ENCODE measurements at regions not wholly inside any gene's neighbourhood (a gene's known extent, or its start where the extent isn't known, plus 50 kb on each side); places are given as distances from the start of the nearest gene placed in this dataset.

DNA sequence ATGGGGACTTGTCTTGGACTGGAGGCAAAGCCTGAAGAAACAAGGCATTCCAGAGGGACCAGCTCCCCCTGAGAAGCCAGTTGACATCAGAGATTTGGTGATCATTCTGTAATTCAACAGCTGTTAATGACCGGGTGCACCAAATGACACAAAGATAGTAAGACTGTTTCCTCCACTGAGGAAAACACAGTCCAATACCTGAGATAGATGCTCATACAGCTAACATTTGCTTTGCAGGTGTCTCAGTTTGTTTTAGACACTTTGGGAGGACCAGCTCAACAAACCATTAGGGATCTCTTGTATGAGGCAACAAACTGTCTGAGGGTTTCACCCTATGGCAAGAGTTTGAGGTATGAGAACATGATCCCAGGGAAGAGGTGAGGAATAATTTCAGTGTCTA lies 237.2 kb upstream of the PLET1 start:
- H3K27me3 Mint-ChIP-seq (ENCODE audit: low read depth in 3 of 3) = peaks cover 0 to 3% (median 3%) of the 10 kb centered on the region in 3 donors
- H3K9me3 ChIP-seq (replicated peaks in 1 of 2; ENCODE audit: control insufficient read depth in 1 of 2, insufficient read depth in 1 of 2, low read length in 2 of 2) = no peaks in the 10 kb centered on the region
- no peaks in the 10 kb centered on the region for H3K4me1 Mint-ChIP-seq
- no peak overlapping the region for H3K4me3 Mint-ChIP-seq
- H4K20me1 ChIP-seq (ENCODE audit: insufficient read depth, low read length) = no peaks in the 10 kb centered on the region
- no peak overlapping the region for H3K9ac ChIP-seq (ENCODE audit: insufficient read depth, low read length, poor library complexity, severe bottlenecking)
- peaks cover 0 to 3% (median 0%) of the 10 kb centered on the region in 7 donors for H3K9me3 Mint-ChIP-seq
- no peak for DNase-seq
- H3K79me2 ChIP-seq (ENCODE audit: insufficient read depth, low read length) = no peaks in the 10 kb centered on the region
- no peaks in the 10 kb centered on the region for H3K36me3 Mint-ChIP-seq
- no peaks in the 10 kb centered on the region for H3K4me1 ChIP-seq (ENCODE audit: control insufficient read depth in 1 of 2, insufficient read depth in 2 of 2, low read length in 2 of 2)
- H3K36me3 ChIP-seq (replicated peaks in 1 of 2; ENCODE audit: control insufficient read depth in 1 of 2, insufficient read depth in 2 of 2, low read length in 2 of 2) = no peaks in the 10 kb centered on the region
- no peaks in the 10 kb centered on the region for H3K27me3 ChIP-seq (ENCODE audit: control insufficient read depth in 2 of 2, insufficient read depth in 2 of 2, low read length in 2 of 2)
- H3K27ac Mint-ChIP-seq = no peak overlapping the region
- no peak overlapping the region for H3K27ac ChIP-seq (ENCODE audit: low read depth in 1 of 2, low read length in 2 of 2)
- H3K4me2 ChIP-seq (replicated peaks; ENCODE audit: extremely low read depth, low read length, poor library complexity, severe bottlenecking) = no peak overlapping the region
- intact Hi-C loops (cut with micrococcal nuclease) = no loop called here
- H3K4me3 ChIP-seq (replicated peaks in 1 of 3; ENCODE audit: low read depth in 2 of 3, low read length in 3 of 3) = no peak overlapping the region
- TF ChIP-seq, protein P1, sequence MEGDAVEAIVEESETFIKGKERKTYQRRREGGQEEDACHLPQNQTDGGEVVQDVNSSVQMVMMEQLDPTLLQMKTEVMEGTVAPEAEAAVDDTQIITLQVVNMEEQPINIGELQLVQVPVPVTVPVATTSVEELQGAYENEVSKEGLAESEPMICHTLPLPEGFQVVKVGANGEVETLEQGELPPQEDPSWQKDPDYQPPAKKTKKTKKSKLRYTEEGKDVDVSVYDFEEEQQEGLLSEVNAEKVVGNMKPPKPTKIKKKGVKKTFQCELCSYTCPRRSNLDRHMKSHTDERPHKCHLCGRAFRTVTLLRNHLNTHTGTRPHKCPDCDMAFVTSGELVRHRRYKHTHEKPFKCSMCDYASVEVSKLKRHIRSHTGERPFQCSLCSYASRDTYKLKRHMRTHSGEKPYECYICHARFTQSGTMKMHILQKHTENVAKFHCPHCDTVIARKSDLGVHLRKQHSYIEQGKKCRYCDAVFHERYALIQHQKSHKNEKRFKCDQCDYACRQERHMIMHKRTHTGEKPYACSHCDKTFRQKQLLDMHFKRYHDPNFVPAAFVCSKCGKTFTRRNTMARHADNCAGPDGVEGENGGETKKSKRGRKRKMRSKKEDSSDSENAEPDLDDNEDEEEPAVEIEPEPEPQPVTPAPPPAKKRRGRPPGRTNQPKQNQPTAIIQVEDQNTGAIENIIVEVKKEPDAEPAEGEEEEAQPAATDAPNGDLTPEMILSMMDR (IDR thresholded peaks at IDR 0.05) = no peak
- WGBS (ENCODE audit: insufficient coverage) = no CpG with 5 or more reads among the region's 1 CpG
- H2AFZ ChIP-seq (ENCODE audit: insufficient read depth, low read depth, low read length, poor library complexity, severe bottlenecking) = no peak overlapping the region

DNA sequence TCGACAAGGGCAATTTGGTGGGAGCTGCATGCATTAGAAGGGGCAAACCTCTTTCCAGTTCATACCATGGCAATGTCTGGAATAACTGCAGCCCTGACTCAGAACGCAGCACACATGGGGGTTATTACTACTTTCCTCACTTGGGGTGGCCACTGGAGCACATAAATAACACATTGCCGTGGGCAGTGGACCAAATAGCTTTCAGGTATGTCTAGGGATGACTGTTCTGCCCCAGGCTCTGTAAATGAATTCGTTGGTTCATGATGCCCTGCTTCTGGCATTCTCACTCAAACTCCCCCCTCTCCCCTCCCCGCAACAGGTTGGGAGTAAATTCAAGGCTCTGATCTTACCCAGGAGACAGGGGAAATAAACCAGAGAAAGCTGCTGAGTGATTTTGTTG lies 238.0 kb upstream of the PLET1 start:
- no peak for DNase-seq
- TF ChIP-seq, protein P1 (IDR thresholded peaks at IDR 0.05) = no peak
- H3K4me3 ChIP-seq (replicated peaks in 1 of 3; ENCODE audit: low read depth in 2 of 3, low read length in 3 of 3) = no peak overlapping the region
- no peak overlapping the region for H3K4me2 ChIP-seq (replicated peaks; ENCODE audit: extremely low read depth, low read length, poor library complexity, severe bottlenecking)
- H3K4me1 ChIP-seq (ENCODE audit: control insufficient read depth in 1 of 2, insufficient read depth in 2 of 2, low read length in 2 of 2) = no peaks in the 10 kb centered on the region
- H2AFZ ChIP-seq (ENCODE audit: insufficient read depth, low read depth, low read length, poor library complexity, severe bottlenecking) = no peak overlapping the region
- no peaks in the 10 kb centered on the region for H3K36me3 Mint-ChIP-seq
- no peak overlapping the region for H3K9ac ChIP-seq (ENCODE audit: insufficient read depth, low read length, poor library complexity, severe bottlenecking)
- H3K27me3 ChIP-seq (ENCODE audit: control insufficient read depth in 2 of 2, insufficient read depth in 2 of 2, low read length in 2 of 2) = no peaks in the 10 kb centered on the region
- H3K36me3 ChIP-seq (replicated peaks in 1 of 2; ENCODE audit: control insufficient read depth in 1 of 2, insufficient read depth in 2 of 2, low read length in 2 of 2) = no peaks in the 10 kb centered on the region
- no peaks in the 10 kb centered on the region for H3K9me3 ChIP-seq (replicated peaks in 1 of 2; ENCODE audit: control insufficient read depth in 1 of 2, insufficient read depth in 1 of 2, low read length in 2 of 2)
- no peak overlapping the region for H3K27ac ChIP-seq (ENCODE audit: low read depth in 1 of 2, low read length in 2 of 2)
- 100% methylated on average over 1 of the region's 5 CpGs for WGBS (ENCODE audit: insufficient coverage)
- H3K27ac Mint-ChIP-seq = no peak overlapping the region
- peaks cover 0 to 3% (median 0%) of the 10 kb centered on the region in 7 donors for H3K9me3 Mint-ChIP-seq
- peaks cover 0 to 3% (median 2%) of the 10 kb centered on the region in 3 donors for H3K27me3 Mint-ChIP-seq (ENCODE audit: low read depth in 3 of 3)
- no peaks in the 10 kb centered on the region for H3K4me1 Mint-ChIP-seq
- H3K4me3 Mint-ChIP-seq = no peak overlapping the region
- H3K79me2 ChIP-seq (ENCODE audit: insufficient read depth, low read length) = no peaks in the 10 kb centered on the region
- intact Hi-C loops (cut with micrococcal nuclease) = no loop called here
- H4K20me1 ChIP-seq (ENCODE audit: insufficient read depth, low read length) = no peaks in the 10 kb centered on the region
